KMS-11 (cell line): ENCODE measurements at regions not wholly inside any gene's neighbourhood (a gene's known extent, or its start where the extent isn't known, plus 50 kb on each side); places are given as distances from the start of the nearest gene placed in this dataset.

Experiments used
- H2AFZ ChIP-seq: fragments of 200-600 bp; sonication (generic); 2 replicates; pipeline ENCODE4 v1.6.1; 2016; ENCODE audit warnings: antibody characterized with exemption, mixed run types, low read depth
- H3K27ac ChIP-seq: fragments of 200-600 bp; sonication (generic); 2 replicates; pipeline ENCODE4 v1.6.1; 2016; ENCODE audit warnings: mild to moderate bottlenecking, mixed run types
- H3K27me3 ChIP-seq: fragments of 200-600 bp; sonication (generic); 2 replicates; pipeline ENCODE4 v1.6.1; 2017; ENCODE audit warnings: mild to moderate bottlenecking, low read depth, mixed run types, moderate library complexity; ENCODE audit not compliant: insufficient read depth
- H3K36me3 ChIP-seq: fragments of 200-600 bp; sonication (generic); 2 replicates; pipeline ENCODE4 v1.6.1; 2017; ENCODE audit warnings: mild to moderate bottlenecking, mixed run types; ENCODE audit not compliant: insufficient read depth
- H3K4me1 ChIP-seq: fragments of 200-600 bp; sonication (generic); 2 replicates; pipeline ENCODE4 v1.6.1; 2016; ENCODE audit warnings: mild to moderate bottlenecking, low read depth, mixed run types; ENCODE audit not compliant: poor library complexity, severe bottlenecking
- H3K4me2 ChIP-seq: fragments of 200-600 bp; sonication (generic); 2 replicates; pipeline ENCODE4 v1.7.0; 2016; ENCODE audit warnings: mild to moderate bottlenecking, mixed run types
- H3K4me3 ChIP-seq: fragments of 200-600 bp; sonication (generic); IDR thresholded peaks from 2 replicates; pipeline ENCODE4 v1.6.1; 2017; ENCODE audit warnings: low read depth, low read length, mixed read lengths; ENCODE audit not compliant: insufficient read depth
- H3K79me2 ChIP-seq: fragments of 200-600 bp; sonication (generic); 2 replicates; pipeline ENCODE4 v1.6.1; 2016; ENCODE audit warnings: low read depth, mixed run types; ENCODE audit not compliant: insufficient read depth
- H3K9ac ChIP-seq: fragments of 200-600 bp; sonication (generic); 2 replicates; pipeline ENCODE4 v1.6.1; 2016; ENCODE audit warnings: mild to moderate bottlenecking, mixed run types
- H4K20me1 ChIP-seq: fragments of 200-600 bp; sonication (generic); 2 replicates; pipeline ENCODE4 v1.6.1; 2016; ENCODE audit warnings: mild to moderate bottlenecking, mixed run types; ENCODE audit not compliant: insufficient read depth
- CTCF ChIP-seq: fragments of 200-600 bp; sonication (generic); conservative IDR thresholded peaks from 2 replicates; pipeline ENCODE4 v1.6.1; 2017; ENCODE audit warnings: low read depth, mild to moderate bottlenecking, antibody characterized with exemption, low read length, moderate library complexity, mixed read lengths

- no peak overlapping the region for H3K27ac ChIP-seq
- H2AFZ ChIP-seq = no peak overlapping the region
- no peaks in the 10 kb centered on the region for H3K79me2 ChIP-seq
- H3K36me3 ChIP-seq = no peaks in the 10 kb centered on the region
- H3K27me3 ChIP-seq = no peaks in the 10 kb centered on the region
- no peak overlapping the region for H3K9ac ChIP-seq
- H3K4me1 ChIP-seq = no peaks in the 10 kb centered on the region
- no peak for TF ChIP-seq CTCF
- no peaks in the 10 kb centered on the region for H4K20me1 ChIP-seq
- no peak overlapping the region for H3K4me2 ChIP-seq
- no peak overlapping the region for H3K4me3 ChIP-seq
Measured at GRCh38 chr13:93140912-93141311, 85.7 kb upstream of the GPC6 start.

GRCh38 chr13:93144031-93144430, 82.6 kb upstream of the GPC6 start:
- H3K9ac ChIP-seq = no peak overlapping the region
- H3K27me3 ChIP-seq = no peaks in the 10 kb centered on the region
- H3K36me3 ChIP-seq = no peaks in the 10 kb centered on the region
- no peak overlapping the region for H3K4me2 ChIP-seq
- no peak overlapping the region for H2AFZ ChIP-seq
- H3K79me2 ChIP-seq = no peaks in the 10 kb centered on the region
- H3K4me1 ChIP-seq = no peaks in the 10 kb centered on the region
- no peak for TF ChIP-seq CTCF
- no peak overlapping the region for H3K27ac ChIP-seq
- H4K20me1 ChIP-seq = no peaks in the 10 kb centered on the region
- no peak overlapping the region for H3K4me3 ChIP-seq

GRCh38 chr13:93145199-93145598, 81.4 kb upstream of the GPC6 start:
- Histone ChIP-seq H4K20me1 (no peaks in the 10 kb centered on the region), H3K4me3 (no peak overlapping the region), H3K36me3 (no peaks in the 10 kb centered on the region), H3K79me2 (no peaks in the 10 kb centered on the region), H2AFZ (no peak overlapping the region), H3K27me3 (no peaks in the 10 kb centered on the region), H3K9ac (no peak overlapping the region), H3K27ac (no peak overlapping the region), H3K4me2 (no peak overlapping the region), H3K4me1 (no peaks in the 10 kb centered on the region)
- no peak for TF ChIP-seq CTCF

- no peak overlapping the region for H2AFZ ChIP-seq
- H3K36me3 ChIP-seq = no peaks in the 10 kb centered on the region
- TF ChIP-seq CTCF = no peak
- H4K20me1 ChIP-seq = no peaks in the 10 kb centered on the region
- H3K4me1 ChIP-seq = no peaks in the 10 kb centered on the region
- no peak overlapping the region for H3K27ac ChIP-seq
- no peak overlapping the region for H3K4me3 ChIP-seq
- H3K27me3 ChIP-seq = no peaks in the 10 kb centered on the region
- H3K9ac ChIP-seq = no peak overlapping the region
- no peaks in the 10 kb centered on the region for H3K79me2 ChIP-seq
- H3K4me2 ChIP-seq = no peak overlapping the region
Measured at GRCh38 chr13:93146584-93147297, 79.9 kb upstream of the GPC6 start.
